ENCODE measurements at regions not wholly inside any gene's neighbourhood (a gene's known extent, or its start where the extent isn't known, plus 50 kb on each side); places are given as distances from the start of the nearest gene placed in this dataset.

DNA sequence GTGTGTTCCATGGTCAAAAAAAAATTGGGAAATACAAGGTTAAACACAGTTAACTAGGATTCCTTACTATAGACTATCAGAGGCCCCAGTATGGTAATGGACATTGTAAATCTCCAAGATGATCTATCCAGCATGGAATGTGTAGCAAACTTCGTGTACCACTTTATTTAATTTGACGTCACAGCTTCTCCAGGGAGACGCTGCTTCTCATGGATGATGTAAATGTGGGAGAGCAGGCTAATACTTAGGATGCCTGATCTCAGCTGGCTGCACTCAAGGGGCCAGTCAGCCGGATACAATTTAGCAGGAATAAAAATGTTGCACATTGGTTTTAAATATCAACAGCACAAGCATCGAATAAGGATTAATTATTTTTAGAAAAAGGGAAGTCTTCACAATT, 111.7 kb upstream of the HPF1 start:
- no peak for DNase-seq (ENCODE audit: low spot score in 2 of 2)
- WGBS, 2 donors = 68 to 70% methylated on average over 5 of the region's 5 CpGs

DNA sequence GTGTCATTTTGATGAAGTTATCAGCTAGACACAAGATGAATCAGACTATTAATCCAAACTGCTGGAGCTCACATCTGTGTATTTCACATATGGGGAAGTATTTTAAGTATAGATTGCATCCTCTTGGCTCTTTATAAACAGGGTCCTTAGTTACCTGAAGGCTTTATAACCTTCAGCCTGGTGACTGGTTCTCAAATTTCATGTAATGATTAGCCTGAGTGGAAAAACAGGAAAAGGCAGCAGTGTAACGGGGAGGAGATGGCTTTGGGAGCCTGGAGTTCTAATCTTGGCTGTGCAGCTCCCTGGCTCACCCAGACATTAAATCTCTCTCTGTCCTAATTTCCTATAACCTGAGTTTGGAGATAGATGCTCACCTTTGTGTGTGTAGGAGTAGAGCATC, 103.8 kb upstream of the HPF1 start:
- WGBS, 2 donors = 19 to 28% methylated on average over 1 of the region's 1 CpG
- TF ChIP-seq POLR2A (IDR thresholded peaks at IDR 0.05) = no peak
- TF ChIP-seq, protein P1, sequence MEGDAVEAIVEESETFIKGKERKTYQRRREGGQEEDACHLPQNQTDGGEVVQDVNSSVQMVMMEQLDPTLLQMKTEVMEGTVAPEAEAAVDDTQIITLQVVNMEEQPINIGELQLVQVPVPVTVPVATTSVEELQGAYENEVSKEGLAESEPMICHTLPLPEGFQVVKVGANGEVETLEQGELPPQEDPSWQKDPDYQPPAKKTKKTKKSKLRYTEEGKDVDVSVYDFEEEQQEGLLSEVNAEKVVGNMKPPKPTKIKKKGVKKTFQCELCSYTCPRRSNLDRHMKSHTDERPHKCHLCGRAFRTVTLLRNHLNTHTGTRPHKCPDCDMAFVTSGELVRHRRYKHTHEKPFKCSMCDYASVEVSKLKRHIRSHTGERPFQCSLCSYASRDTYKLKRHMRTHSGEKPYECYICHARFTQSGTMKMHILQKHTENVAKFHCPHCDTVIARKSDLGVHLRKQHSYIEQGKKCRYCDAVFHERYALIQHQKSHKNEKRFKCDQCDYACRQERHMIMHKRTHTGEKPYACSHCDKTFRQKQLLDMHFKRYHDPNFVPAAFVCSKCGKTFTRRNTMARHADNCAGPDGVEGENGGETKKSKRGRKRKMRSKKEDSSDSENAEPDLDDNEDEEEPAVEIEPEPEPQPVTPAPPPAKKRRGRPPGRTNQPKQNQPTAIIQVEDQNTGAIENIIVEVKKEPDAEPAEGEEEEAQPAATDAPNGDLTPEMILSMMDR (IDR thresholded peaks at IDR 0.05) = no peak
- intact Hi-C loops (cut with DNase I; ENCODE audit: low total_unique reads) = no loop called here
- DNase-seq (ENCODE audit: low spot score in 2 of 2) = no peak
- no peak overlapping the region for H3K4me3 ChIP-seq (ENCODE audit: low read depth, poor library complexity, severe bottlenecking)

More for the DNA sequence above, 111.7 kb upstream of the HPF1 start:
- H3K4me3 ChIP-seq (ENCODE audit: low read depth, poor library complexity, severe bottlenecking) = no peak overlapping the region
- intact Hi-C loops (cut with DNase I; ENCODE audit: low total_unique reads) = no loop called here
- TF ChIP-seq POLR2A (IDR thresholded peaks at IDR 0.05) = no peak
- TF ChIP-seq, protein P1 (IDR thresholded peaks at IDR 0.05) = no peak

DNA sequence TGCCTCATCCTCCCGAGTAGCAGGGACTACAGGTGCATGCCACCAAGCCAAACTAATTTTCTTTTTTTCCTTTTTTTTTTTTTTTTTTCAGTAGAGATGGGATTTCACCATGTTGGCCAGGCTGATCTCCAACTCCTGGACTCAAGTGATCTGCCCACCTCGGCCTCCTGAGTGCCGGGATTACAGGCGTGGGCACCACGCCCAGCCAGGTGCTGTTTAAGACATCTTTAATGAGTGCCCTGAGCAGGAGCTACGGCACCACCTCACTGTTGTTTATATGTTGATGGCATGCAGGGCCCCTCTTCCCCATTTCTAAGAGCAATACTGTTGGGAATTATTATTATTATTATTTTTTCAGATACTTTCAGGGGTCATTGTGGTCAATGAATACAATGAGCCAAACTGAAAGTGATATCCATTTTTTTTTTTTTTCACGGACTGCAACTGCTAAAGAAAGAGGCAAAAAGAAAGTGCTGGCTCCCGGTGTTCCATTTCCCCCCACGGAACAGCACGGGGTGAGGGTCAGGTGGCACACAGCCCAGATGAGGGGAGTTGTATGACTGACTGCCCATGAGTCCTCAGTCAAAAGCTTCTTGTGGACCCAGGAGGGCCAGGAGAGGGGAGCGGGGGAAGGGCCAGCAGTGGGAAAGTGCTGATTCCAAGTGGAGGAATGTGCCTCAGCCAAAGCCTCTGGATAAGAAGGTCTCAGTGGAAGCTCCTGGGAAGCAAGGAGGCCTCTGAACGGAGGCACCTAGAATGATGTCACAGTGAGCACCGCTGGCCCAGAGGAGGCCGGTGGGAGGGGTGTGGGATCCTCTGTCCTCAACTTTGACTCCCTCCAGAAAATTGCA, 101.8 kb upstream of the HPF1 start:
- TF ChIP-seq POLR2A (IDR thresholded peaks at IDR 0.05) = no peak
- TF ChIP-seq, protein P1 (IDR thresholded peaks at IDR 0.05) = no peak
- intact Hi-C loops (cut with DNase I; ENCODE audit: low total_unique reads) = no loop called here
- DNase-seq (ENCODE audit: low spot score in 2 of 2) = no peak
- 74% methylated on average over 14 of the region's 14 CpGs for WGBS, 2 donors
- no peak overlapping the region for H3K4me3 ChIP-seq (ENCODE audit: low read depth, poor library complexity, severe bottlenecking)

DNA sequence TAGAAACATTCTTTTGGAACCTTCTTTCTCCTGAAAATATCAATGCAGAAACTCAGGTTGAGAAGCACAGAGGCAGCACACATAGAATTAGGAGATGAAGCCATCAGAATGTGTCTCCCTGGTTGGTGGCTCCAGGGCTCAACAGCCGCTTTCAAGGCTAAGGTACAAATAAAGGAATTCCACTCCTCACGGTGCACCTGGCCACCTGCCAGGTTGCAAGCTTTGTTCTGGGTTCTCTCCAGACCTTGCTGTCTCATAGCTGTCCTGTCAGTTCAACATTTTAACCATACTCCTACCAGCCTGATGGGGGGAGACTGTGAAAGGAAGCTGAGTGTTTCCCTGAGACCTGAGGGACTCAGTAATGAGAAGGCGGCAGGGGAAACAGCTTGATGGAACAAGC, 96.3 kb upstream of the HPF1 start:
- WGBS, 2 donors = 34 to 38% methylated on average over 3 of the region's 3 CpGs
- no peak overlapping the region for H3K4me3 ChIP-seq (ENCODE audit: low read depth, poor library complexity, severe bottlenecking)
- intact Hi-C loops (cut with DNase I; ENCODE audit: low total_unique reads) = no loop called here
- TF ChIP-seq, protein P1 (IDR thresholded peaks at IDR 0.05) = no peak
- TF ChIP-seq POLR2A (IDR thresholded peaks at IDR 0.05) = no peak
- no peak for DNase-seq (ENCODE audit: low spot score in 2 of 2)

DNA sequence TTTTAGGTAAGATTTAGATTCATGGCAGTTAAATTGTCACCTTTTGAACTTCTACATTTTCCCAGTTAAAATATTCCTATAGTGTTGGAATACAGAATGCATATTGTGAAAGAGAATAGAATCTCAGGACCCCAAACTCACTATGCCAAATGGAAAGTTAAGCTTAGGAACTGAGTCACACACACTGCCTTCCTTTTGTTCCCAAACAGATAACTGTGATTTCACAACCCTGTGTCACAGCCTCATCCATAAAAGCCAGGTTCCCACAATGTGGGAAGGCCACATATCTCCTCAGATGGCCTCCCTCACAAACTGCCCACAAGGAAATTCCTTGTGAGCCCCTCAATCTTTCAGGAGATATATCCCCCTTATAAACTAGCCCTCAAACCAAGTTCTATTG, 94.7 kb upstream of the HPF1 start:
- TF ChIP-seq, protein P1 (IDR thresholded peaks at IDR 0.05) = no peak
- no peak for TF ChIP-seq POLR2A (IDR thresholded peaks at IDR 0.05)
- no peak overlapping the region for H3K4me3 ChIP-seq (ENCODE audit: low read depth, poor library complexity, severe bottlenecking)
- DNase-seq (ENCODE audit: low spot score in 2 of 2) = no peak
- intact Hi-C loops (cut with DNase I; ENCODE audit: low total_unique reads) = no loop called here

DNA sequence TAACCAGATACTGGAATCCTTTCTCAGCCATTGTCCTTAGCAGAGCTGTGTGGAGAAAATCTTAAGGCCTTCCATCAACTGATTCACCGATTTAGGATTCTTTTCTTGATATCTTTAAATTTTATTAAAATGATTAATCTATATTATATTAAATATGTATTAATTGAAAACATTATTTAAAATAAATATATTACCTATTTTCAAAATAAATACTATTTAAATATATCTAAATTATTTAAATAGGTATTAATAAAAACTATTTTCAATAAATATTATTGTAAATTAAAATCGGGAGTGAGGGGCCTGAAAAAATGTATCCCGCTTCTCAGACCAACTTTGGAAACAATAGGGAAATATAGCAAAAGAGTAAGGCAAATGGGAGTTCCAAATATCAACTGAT, 94.0 kb upstream of the HPF1 start:
- no peak for DNase-seq (ENCODE audit: low spot score in 2 of 2)
- intact Hi-C loops (cut with DNase I; ENCODE audit: low total_unique reads) = no loop called here

More for the DNA sequence above, 94.0 kb upstream of the HPF1 start:
- TF ChIP-seq, protein P1 (IDR thresholded peaks at IDR 0.05) = no peak
- TF ChIP-seq POLR2A (IDR thresholded peaks at IDR 0.05) = no peak
- H3K4me3 ChIP-seq (ENCODE audit: low read depth, poor library complexity, severe bottlenecking) = no peak overlapping the region
- 96% methylated on average over 3 of the region's 3 CpGs for WGBS, 2 donors
